Mesenchymal stem cell (in vitro differentiated cells and primary cell): ENCODE measurements at regions not wholly inside any gene's neighbourhood (a gene's known extent, or its start where the extent isn't known, plus 50 kb on each side); places are given as distances from the start of the nearest gene placed in this dataset.
"Not testable (repeated sequence)": the region's sequence is repeated elsewhere in the genome, so short reads cannot be mapped to it uniquely, and the experiment has no call there.

Experiments
- DNase-seq: peaks from one replicate; pipeline ENCODE4 v3.0.0-alpha.2; 2013
- H2AFZ ChIP-seq: one replicate; pipeline ENCODE4 v1.6.1; 2013; ENCODE audit warnings: low read depth, mild to moderate bottlenecking, control low read depth, inconsistent platforms, low read length, moderate library complexity
- H2AK5ac ChIP-seq: 2 replicates; pipeline ENCODE4 v1.6.1; 2013; ENCODE audit warnings: low read length, moderate library complexity, mild to moderate bottlenecking, inconsistent platforms; ENCODE audit not compliant: severe bottlenecking
- H2BK120ac ChIP-seq: one replicate; pipeline ENCODE4 v1.6.1; 2013; ENCODE audit warnings: low read depth, mild to moderate bottlenecking, inconsistent platforms, low read length, moderate library complexity
- H2BK12ac ChIP-seq, 2 experiments: one replicate each; pipeline ENCODE4 v1.6.1; 2013; ENCODE audit warnings: inconsistent platforms in 2 of 2, low read length in 2 of 2, mild to moderate bottlenecking in 2 of 2, moderate library complexity in 2 of 2, control low read depth in 1 of 2
- H2BK15ac ChIP-seq: one replicate; pipeline ENCODE4 v1.6.1; 2013; ENCODE audit warnings: mild to moderate bottlenecking, low read depth, inconsistent platforms; ENCODE audit not compliant: poor library complexity, severe bottlenecking
- H2BK5ac ChIP-seq: 2 replicates; pipeline ENCODE4 v1.6.1; 2013; ENCODE audit warnings: low read depth, mild to moderate bottlenecking, low read length, control low read depth, inconsistent platforms; ENCODE audit not compliant: poor library complexity, severe bottlenecking
- H3K14ac ChIP-seq, 2 experiments: one replicate each; pipeline ENCODE4 v1.6.1; 2013; ENCODE audit warnings: inconsistent platforms in 2 of 2, low read length in 2 of 2, control low read depth in 1 of 2, mild to moderate bottlenecking in 1 of 2, moderate library complexity in 1 of 2
- H3K18ac ChIP-seq, 2 experiments: one replicate each; pipeline ENCODE4 v1.6.1; 2013; ENCODE audit warnings: inconsistent platforms in 2 of 2, low read length in 2 of 2, control low read depth in 1 of 2, low read depth in 1 of 2, mild to moderate bottlenecking in 1 of 2
- H3K23ac ChIP-seq, 2 experiments: one replicate each; pipeline ENCODE4 v1.6.1; 2013; ENCODE audit warnings: inconsistent platforms in 2 of 2, low read length in 2 of 2, mild to moderate bottlenecking in 2 of 2, moderate library complexity in 2 of 2, control low read depth in 1 of 2
- H3K27ac ChIP-seq: 2 replicates; pipeline ENCODE4 v1.5.1; 2013; ENCODE audit warnings: mild to moderate bottlenecking, moderate library complexity, low read length, control low read depth, inconsistent platforms; ENCODE audit not compliant: poor library complexity, severe bottlenecking
- H3K27me3 ChIP-seq, 2 experiments: 2 replicates each; pipeline versions ENCODE4 v1.6.1 to v1.7.0; 2013; ENCODE audit warnings: low read length in 2 of 2, mild to moderate bottlenecking in 2 of 2, moderate library complexity in 2 of 2, control low read depth in 1 of 2, inconsistent platforms in 1 of 2; ENCODE audit not compliant: control insufficient read depth in 1 of 2, insufficient read depth in 1 of 2
- H3K36me3 ChIP-seq, 2 experiments: 2 replicates each; pipeline versions ENCODE4 v1.6.1 to v1.7.0; 2013; ENCODE audit warnings: low read length in 2 of 2, control low read depth in 1 of 2, inconsistent platforms in 1 of 2, low read depth in 1 of 2, mild to moderate bottlenecking in 1 of 2; ENCODE audit not compliant: insufficient read depth in 2 of 2, control insufficient read depth in 1 of 2
- H3K4ac ChIP-seq, 2 experiments: one replicate each; pipeline ENCODE4 v1.6.1; 2013; ENCODE audit warnings: inconsistent platforms in 2 of 2, low read length in 2 of 2, mild to moderate bottlenecking in 2 of 2, moderate library complexity in 2 of 2, control low read depth in 1 of 2, low read depth in 1 of 2
- H3K4me1 ChIP-seq: 2 replicates; pipeline ENCODE4 v1.6.1; 2013; ENCODE audit warnings: low read depth, low read length, control low read depth; ENCODE audit not compliant: control insufficient read depth, insufficient read depth
- H3K4me2 ChIP-seq: 2 replicates; pipeline ENCODE4 v1.6.1; 2013; ENCODE audit warnings: low read length, mild to moderate bottlenecking, inconsistent platforms; ENCODE audit not compliant: poor library complexity, severe bottlenecking
- H3K4me3 ChIP-seq, 2 experiments: 2 replicates each; pipeline versions ENCODE4 v1.5.1 to v1.7.0; 2013; ENCODE audit warnings: low read length in 2 of 2, mild to moderate bottlenecking in 2 of 2, control low read depth in 1 of 2, low read depth in 1 of 2; ENCODE audit not compliant: insufficient read depth in 1 of 2
- H3K79me1 ChIP-seq: replicated peaks from 2 replicates; pipeline ENCODE4 v1.6.1; 2013; ENCODE audit warnings: mild to moderate bottlenecking, control low read depth, low read length, inconsistent platforms; ENCODE audit not compliant: poor library complexity, severe bottlenecking
- H3K9ac ChIP-seq: 2 replicates; pipeline ENCODE4 v1.7.0; 2013; ENCODE audit warnings: mild to moderate bottlenecking, low read length, moderate library complexity
- H3K9me3 ChIP-seq: 2 replicates; pipeline ENCODE4 v1.7.0; 2013; ENCODE audit warnings: mild to moderate bottlenecking, low read length; ENCODE audit not compliant: control insufficient read depth
- H4K8ac ChIP-seq: one replicate; pipeline ENCODE4 v1.6.1; 2013; ENCODE audit warnings: inconsistent platforms, mild to moderate bottlenecking, low read length, moderate library complexity
- H4K91ac ChIP-seq: one replicate; pipeline ENCODE4 v1.6.1; 2013; ENCODE audit warnings: mild to moderate bottlenecking, low read length, inconsistent platforms
- WGBS: methylation state at CpG from one replicate; pipeline ENCODE4 v1.1.7; 2013; ENCODE audit warnings: mixed read lengths; 5-methylcytosine and 5-hydroxymethylcytosine counted together

DNA sequence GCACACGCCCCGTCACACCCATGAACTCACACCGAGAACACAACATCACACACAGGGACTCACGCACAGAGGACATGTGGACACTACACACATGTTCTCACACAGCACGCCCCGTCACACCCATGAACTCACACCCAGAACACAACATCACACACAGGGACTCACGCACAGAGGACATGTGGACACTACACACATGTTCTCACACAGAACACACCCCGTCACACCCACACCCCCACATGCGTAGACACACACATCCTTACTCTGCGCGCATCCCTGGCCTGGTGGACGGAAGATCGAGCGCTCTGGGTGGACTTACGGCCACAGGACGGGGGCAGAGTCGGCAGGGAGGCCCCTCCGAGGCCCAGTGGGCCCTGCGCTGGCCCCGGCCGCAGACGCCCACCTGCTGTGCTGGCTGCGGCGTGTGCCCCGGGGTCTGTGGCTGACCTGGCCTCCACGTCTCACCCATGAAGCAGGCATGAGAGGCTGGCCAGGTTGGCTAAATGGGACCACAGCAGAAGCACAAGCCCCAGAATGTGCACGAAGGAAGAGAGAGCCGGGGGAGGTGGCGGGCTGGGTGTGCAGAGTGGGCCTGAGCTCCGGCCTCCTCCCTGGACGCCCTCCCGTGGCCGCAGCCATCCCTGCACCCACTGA, 125.5 kb downstream of the METRNL start:
- not testable (repeated sequence) for H3K23ac ChIP-seq, H3K79me1 ChIP-seq, H3K4me2 ChIP-seq, H4K91ac ChIP-seq, H2BK12ac ChIP-seq, H3K14ac ChIP-seq, H3K18ac ChIP-seq, H3K4ac ChIP-seq, H2BK5ac ChIP-seq, H2BK15ac ChIP-seq, H4K8ac ChIP-seq, H3K36me3 ChIP-seq, H3K9me3 ChIP-seq, H3K27ac ChIP-seq, H2AK5ac ChIP-seq, DNase-seq, H3K27me3 ChIP-seq, H2BK120ac ChIP-seq, H3K4me3 ChIP-seq, H2AFZ ChIP-seq
- peak overlapping the region; percentile 90 for H3K9ac ChIP-seq
- WGBS: 95% methylated on average over 10 of the region's 33 CpGs
- H3K4me1 ChIP-seq: peaks cover 32% of the 10 kb centered on the region

DNA sequence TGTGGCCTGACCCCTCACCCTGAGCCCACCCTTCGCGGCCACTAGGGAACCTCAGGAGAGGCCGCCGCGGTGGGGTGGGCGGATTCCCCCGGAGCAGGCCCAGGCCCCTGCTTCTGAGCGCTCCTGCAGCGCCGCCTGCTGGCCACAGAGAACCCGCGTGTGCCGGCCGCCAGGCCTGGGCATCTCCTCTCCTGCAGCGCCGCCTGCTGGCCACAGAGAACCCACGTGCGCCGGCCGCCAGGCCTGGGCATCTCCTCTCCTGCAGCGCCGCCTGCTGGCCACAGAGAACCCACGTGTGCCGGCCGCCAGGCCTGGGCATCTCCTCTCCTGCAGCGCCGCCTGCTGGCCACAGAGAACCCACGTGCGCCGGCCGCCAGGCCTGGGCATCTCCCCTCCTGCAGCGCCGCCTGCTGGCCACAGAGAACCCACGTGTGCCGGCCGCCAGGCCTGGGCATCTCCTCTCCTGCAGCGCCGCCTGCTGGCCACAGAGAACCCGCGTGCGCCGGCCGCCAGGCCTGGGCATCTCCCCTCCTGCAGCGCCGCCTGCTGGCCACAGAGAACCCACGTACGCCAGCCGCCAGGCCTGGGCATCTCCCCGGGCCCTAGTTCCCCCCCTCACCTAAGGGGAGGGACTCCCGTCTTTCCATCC, 126.1 kb downstream of the METRNL start:
- H3K27me3 ChIP-seq, DNase-seq, H4K8ac ChIP-seq, H3K36me3 ChIP-seq, H3K79me1 ChIP-seq, H2BK5ac ChIP-seq, H2AK5ac ChIP-seq, H3K4me2 ChIP-seq, H3K18ac ChIP-seq, H3K27ac ChIP-seq, H2BK15ac ChIP-seq, H3K4ac ChIP-seq, H3K9me3 ChIP-seq, H3K4me3 ChIP-seq, H2BK12ac ChIP-seq, H2BK120ac ChIP-seq, H3K9ac ChIP-seq, H3K23ac ChIP-seq, H4K91ac ChIP-seq, H3K14ac ChIP-seq, H2AFZ ChIP-seq: not testable (repeated sequence)
- H3K4me1 ChIP-seq: peaks cover 31% of the 10 kb centered on the region
- no CpG with 5 or more reads among the region's 50 CpGs for WGBS

DNA sequence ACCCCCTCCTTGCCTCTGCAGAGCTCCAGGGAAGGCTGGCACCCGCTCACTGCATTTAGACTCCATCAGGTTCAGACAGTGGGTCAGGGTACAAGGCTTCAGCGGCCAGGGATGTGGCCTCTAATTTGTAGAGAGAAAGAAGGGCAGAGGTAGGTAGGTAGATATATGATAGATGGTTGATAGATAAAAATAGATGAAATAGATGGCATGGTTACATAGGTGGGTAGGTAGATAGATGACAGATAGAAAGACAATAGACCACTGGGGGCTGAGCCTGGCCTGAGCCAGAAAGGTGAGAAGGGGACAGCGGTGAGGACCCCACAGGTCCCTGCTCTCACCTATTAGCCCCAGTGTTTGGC, 126.6 kb downstream of the METRNL start:
- not testable (repeated sequence) for H3K4me2 ChIP-seq, H3K27me3 ChIP-seq, H4K91ac ChIP-seq, H2BK120ac ChIP-seq, H3K14ac ChIP-seq, H3K27ac ChIP-seq, H2BK5ac ChIP-seq, H3K4ac ChIP-seq, H2BK15ac ChIP-seq, H2AK5ac ChIP-seq, H3K36me3 ChIP-seq, H3K79me1 ChIP-seq, H3K9me3 ChIP-seq, DNase-seq, H3K23ac ChIP-seq, H2BK12ac ChIP-seq, H3K9ac ChIP-seq, H3K18ac ChIP-seq, H3K4me3 ChIP-seq, H4K8ac ChIP-seq, H2AFZ ChIP-seq
- peaks cover 31% of the 10 kb centered on the region for H3K4me1 ChIP-seq
- 92% methylated on average over 1 of the region's 3 CpGs for WGBS

DNA sequence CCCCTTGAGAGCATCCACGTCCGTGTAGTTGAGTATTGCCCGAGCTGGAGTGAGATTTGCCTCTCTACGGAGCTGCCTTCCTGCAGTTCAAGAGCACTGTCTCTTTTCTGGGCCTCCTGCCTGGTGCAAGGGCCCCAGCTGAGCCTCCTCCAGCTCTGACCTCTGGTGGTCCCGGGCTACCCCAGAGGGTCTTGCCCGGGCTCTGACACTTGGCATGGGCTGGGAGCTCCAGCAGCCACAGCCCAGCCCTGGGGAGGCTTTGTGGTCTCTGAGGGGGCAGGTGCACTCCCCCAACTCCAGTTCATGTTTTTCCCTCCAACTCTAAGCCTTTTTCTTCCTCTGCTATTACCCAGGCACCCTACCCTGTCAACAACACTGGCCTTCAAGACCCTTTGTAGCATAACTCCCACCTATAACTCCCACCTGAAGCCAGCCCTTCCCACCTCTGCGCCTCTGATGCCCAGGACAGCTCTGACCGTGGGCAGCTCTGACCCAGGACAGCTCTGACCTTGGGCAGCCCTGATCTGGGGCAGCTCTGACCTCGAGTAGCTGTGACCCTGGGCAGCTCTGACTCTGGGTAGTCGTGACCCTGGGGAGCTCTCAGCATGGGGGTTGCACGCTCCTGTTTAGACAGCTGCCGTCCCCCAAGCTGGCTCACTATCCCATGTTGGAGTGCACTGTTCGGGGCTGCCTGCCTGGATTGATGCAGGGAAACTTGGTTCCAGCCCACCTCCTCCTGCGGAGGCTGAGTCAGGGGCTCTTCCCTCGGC, 127.6 kb downstream of the METRNL start:
- H3K14ac ChIP-seq, H2BK120ac ChIP-seq, H2BK5ac ChIP-seq, H2BK15ac ChIP-seq, H3K27ac ChIP-seq, H2BK12ac ChIP-seq, H2AFZ ChIP-seq, DNase-seq, H3K79me1 ChIP-seq, H3K27me3 ChIP-seq, H3K4ac ChIP-seq, H3K9me3 ChIP-seq, H4K8ac ChIP-seq, H3K4me2 ChIP-seq, H3K9ac ChIP-seq, H3K18ac ChIP-seq, H3K23ac ChIP-seq, H3K36me3 ChIP-seq, H3K4me3 ChIP-seq, H4K91ac ChIP-seq, H2AK5ac ChIP-seq: not testable (repeated sequence)
- WGBS: 100% methylated on average over 1 of the region's 15 CpGs
- H3K4me1 ChIP-seq: peaks cover 25% of the 10 kb centered on the region
